ENCODE measurements at regions not wholly inside any gene's neighbourhood (a gene's known extent, or its start where the extent isn't known, plus 50 kb on each side); places are given as distances from the start of the nearest gene placed in this dataset.

GRCh38 chr3:187456250-187456649 lies 88.1 kb downstream of the RTP4 start:
- no peak overlapping the region for H2BK12ac ChIP-seq (ENCODE audit: low read length)
- no peak overlapping the region for H2BK15ac ChIP-seq (ENCODE audit: low read length)
- no peak overlapping the region for H4K91ac ChIP-seq (ENCODE audit: low read depth, low read length, poor library complexity)
- no peak overlapping the region for H2BK5ac ChIP-seq (ENCODE audit: low read length)
- H3K4me1 ChIP-seq (ENCODE audit: control insufficient read depth in 2 of 2, insufficient read depth in 1 of 2, low read depth in 1 of 2, low read length in 2 of 2): no peaks in the 10 kb centered on the region
- no peak overlapping the region for H3K4me2 ChIP-seq (ENCODE audit: insufficient read depth, low read length, poor library complexity, severe bottlenecking)
- no peak overlapping the region for H3K14ac ChIP-seq (ENCODE audit: low read length)
- no peak overlapping the region for H3K4me3 ChIP-seq (ENCODE audit: low read length in 2 of 2)
- no peak overlapping the region for H3K9ac ChIP-seq (ENCODE audit: low read depth, low read length, poor library complexity)
- no peak overlapping the region for H2BK120ac ChIP-seq (ENCODE audit: low read depth, low read length)
- no peaks in the 10 kb centered on the region for H3K36me3 ChIP-seq (replicated peaks in 1 of 2; ENCODE audit: control insufficient read depth in 2 of 2, insufficient read depth in 2 of 2, low read length in 2 of 2)
- H3K27ac ChIP-seq (replicated peaks; ENCODE audit: low read length): no peak overlapping the region
- no peak overlapping the region for H3K18ac ChIP-seq (ENCODE audit: low read length)
- no peak for DNase-seq (ENCODE audit: low spot score)
- H3K27me3 ChIP-seq (ENCODE audit: control insufficient read depth in 3 of 3, insufficient read depth in 3 of 3, low read depth in 1 of 3, low read length in 3 of 3): no peaks in the 10 kb centered on the region
- WGBS, 2 donors (ENCODE audit: extremely low coverage in 2 of 2, insufficient read length in 2 of 2, insufficient replicate concordance in 1 of 2): no CpG with 5 or more reads among the region's 1 CpG
- H3K4ac ChIP-seq (ENCODE audit: low read length): no peak overlapping the region
- H2AK5ac ChIP-seq (ENCODE audit: low read depth, low read length): no peak overlapping the region
- H2AFZ ChIP-seq (ENCODE audit: low read length): no peak overlapping the region
- H3K9me3 ChIP-seq (replicated peaks in 1 of 2; ENCODE audit: control insufficient read depth in 2 of 2, insufficient read depth in 1 of 2, low read depth in 1 of 2, low read length in 2 of 2): no peaks in the 10 kb centered on the region
- H3K23ac ChIP-seq (ENCODE audit: low read depth, low read length, poor library complexity): no peak overlapping the region
- no peaks in the 10 kb centered on the region for H3K79me1 ChIP-seq (ENCODE audit: low read depth, low read length)
- no peak overlapping the region for H4K8ac ChIP-seq (ENCODE audit: low read depth, low read length)

GRCh38 chr3:187454085-187454815 lies 86.1 kb downstream of the RTP4 start:
- no peak overlapping the region for H2BK5ac ChIP-seq (ENCODE audit: low read length)
- no peak overlapping the region for H3K4me2 ChIP-seq (ENCODE audit: insufficient read depth, low read length, poor library complexity, severe bottlenecking)
- no peak overlapping the region for H2AK5ac ChIP-seq (ENCODE audit: low read depth, low read length)
- H3K27me3 ChIP-seq (ENCODE audit: control insufficient read depth in 3 of 3, insufficient read depth in 3 of 3, low read depth in 1 of 3, low read length in 3 of 3): no peaks in the 10 kb centered on the region
- H2AFZ ChIP-seq (ENCODE audit: low read length): no peak overlapping the region
- no peak for DNase-seq (ENCODE audit: low spot score)
- WGBS, 2 donors (ENCODE audit: extremely low coverage in 2 of 2, insufficient read length in 2 of 2, insufficient replicate concordance in 1 of 2): no CpG with 5 or more reads among the region's 6 CpGs
- H3K27ac ChIP-seq (replicated peaks; ENCODE audit: low read length): no peak overlapping the region
- H3K9me3 ChIP-seq (replicated peaks in 1 of 2; ENCODE audit: control insufficient read depth in 2 of 2, insufficient read depth in 1 of 2, low read depth in 1 of 2, low read length in 2 of 2): no peaks in the 10 kb centered on the region
- no peak overlapping the region for H3K4ac ChIP-seq (ENCODE audit: low read length)
- H2BK120ac ChIP-seq (ENCODE audit: low read depth, low read length): no peak overlapping the region
- H4K91ac ChIP-seq (ENCODE audit: low read depth, low read length, poor library complexity): no peak overlapping the region
- H3K79me1 ChIP-seq (ENCODE audit: low read depth, low read length): no peaks in the 10 kb centered on the region
- no peak overlapping the region for H2BK15ac ChIP-seq (ENCODE audit: low read length)
- H2BK12ac ChIP-seq (ENCODE audit: low read length): no peak overlapping the region
- no peak overlapping the region for H4K8ac ChIP-seq (ENCODE audit: low read depth, low read length)
- peaks cover 0 to 2% of the 10 kb centered on the region in 2 donors for H3K4me1 ChIP-seq (ENCODE audit: control insufficient read depth in 2 of 2, insufficient read depth in 1 of 2, low read depth in 1 of 2, low read length in 2 of 2)
- no peaks in the 10 kb centered on the region for H3K36me3 ChIP-seq (replicated peaks in 1 of 2; ENCODE audit: control insufficient read depth in 2 of 2, insufficient read depth in 2 of 2, low read length in 2 of 2)
- H3K23ac ChIP-seq (ENCODE audit: low read depth, low read length, poor library complexity): no peak overlapping the region
- H3K9ac ChIP-seq (ENCODE audit: low read depth, low read length, poor library complexity): no peak overlapping the region
- no peak overlapping the region for H3K18ac ChIP-seq (ENCODE audit: low read length)
- H3K4me3 ChIP-seq (ENCODE audit: low read length in 2 of 2): no peak overlapping the region
- no peak overlapping the region for H3K14ac ChIP-seq (ENCODE audit: low read length)

- Histone ChIP-seq H4K8ac (ENCODE audit: low read depth, low read length) (no peak overlapping the region), H3K4me2 (ENCODE audit: insufficient read depth, low read length, poor library complexity, severe bottlenecking) (no peak overlapping the region), H3K9me3 (replicated peaks in 1 of 2; ENCODE audit: control insufficient read depth in 2 of 2, insufficient read depth in 1 of 2, low read depth in 1 of 2, low read length in 2 of 2) (no peaks in the 10 kb centered on the region), H3K36me3 (replicated peaks in 1 of 2; ENCODE audit: control insufficient read depth in 2 of 2, insufficient read depth in 2 of 2, low read length in 2 of 2) (no peaks in the 10 kb centered on the region), H3K9ac (ENCODE audit: low read depth, low read length, poor library complexity) (no peak overlapping the region), H2BK15ac (ENCODE audit: low read length) (no peak overlapping the region), H3K27ac (replicated peaks; ENCODE audit: low read length) (no peak overlapping the region), H3K4me3 (ENCODE audit: low read length in 2 of 2) (no peak overlapping the region), H2BK120ac (ENCODE audit: low read depth, low read length) (no peak overlapping the region), H3K23ac (ENCODE audit: low read depth, low read length, poor library complexity) (no peak overlapping the region), H2AFZ (ENCODE audit: low read length) (peak overlapping the region; percentile 32), H3K14ac (ENCODE audit: low read length) (no peak overlapping the region), H3K79me1 (ENCODE audit: low read depth, low read length) (no peaks in the 10 kb centered on the region), H3K18ac (ENCODE audit: low read length) (no peak overlapping the region), H2BK12ac (ENCODE audit: low read length) (no peak overlapping the region), H3K4me1 (ENCODE audit: control insufficient read depth in 2 of 2, insufficient read depth in 1 of 2, low read depth in 1 of 2, low read length in 2 of 2) (peaks cover 0 to 2% of the 10 kb centered on the region in 2 donors), H2AK5ac (ENCODE audit: low read depth, low read length) (no peak overlapping the region), H2BK5ac (ENCODE audit: low read length) (no peak overlapping the region), H4K91ac (ENCODE audit: low read depth, low read length, poor library complexity) (no peak overlapping the region), H3K4ac (ENCODE audit: low read length) (no peak overlapping the region), H3K27me3 (ENCODE audit: control insufficient read depth in 3 of 3, insufficient read depth in 3 of 3, low read depth in 1 of 3, low read length in 3 of 3) (no peaks in the 10 kb centered on the region)
- DNase-seq (ENCODE audit: low spot score): no peak
- no CpG with 5 or more reads among the region's 7 CpGs for WGBS, 2 donors (ENCODE audit: extremely low coverage in 2 of 2, insufficient read length in 2 of 2, insufficient replicate concordance in 1 of 2)
Measured at GRCh38 chr3:187450431-187451190, 82.4 kb downstream of the RTP4 start.

- no peak overlapping the region for H2BK120ac ChIP-seq (ENCODE audit: low read depth, low read length)
- no peak overlapping the region for H3K18ac ChIP-seq (ENCODE audit: low read length)
- H3K14ac ChIP-seq (ENCODE audit: low read length): no peak overlapping the region
- no peak overlapping the region for H3K4me3 ChIP-seq (ENCODE audit: low read length in 2 of 2)
- H4K8ac ChIP-seq (ENCODE audit: low read depth, low read length): no peak overlapping the region
- H3K79me1 ChIP-seq (ENCODE audit: low read depth, low read length): no peaks in the 10 kb centered on the region
- H2AFZ ChIP-seq (ENCODE audit: low read length): no peak overlapping the region
- peaks cover 0 to 4% of the 10 kb centered on the region in 2 donors for H3K4me1 ChIP-seq (ENCODE audit: control insufficient read depth in 2 of 2, insufficient read depth in 1 of 2, low read depth in 1 of 2, low read length in 2 of 2)
- H3K9ac ChIP-seq (ENCODE audit: low read depth, low read length, poor library complexity): no peak overlapping the region
- H3K27ac ChIP-seq (replicated peaks; ENCODE audit: low read length): no peak overlapping the region
- no peak overlapping the region for H4K91ac ChIP-seq (ENCODE audit: low read depth, low read length, poor library complexity)
- no peak for DNase-seq (ENCODE audit: low spot score)
- H3K23ac ChIP-seq (ENCODE audit: low read depth, low read length, poor library complexity): no peak overlapping the region
- H2AK5ac ChIP-seq (ENCODE audit: low read depth, low read length): no peak overlapping the region
- H2BK12ac ChIP-seq (ENCODE audit: low read length): no peak overlapping the region
- H3K9me3 ChIP-seq (replicated peaks in 1 of 2; ENCODE audit: control insufficient read depth in 2 of 2, insufficient read depth in 1 of 2, low read depth in 1 of 2, low read length in 2 of 2): no peaks in the 10 kb centered on the region
- no peaks in the 10 kb centered on the region for H3K36me3 ChIP-seq (replicated peaks in 1 of 2; ENCODE audit: control insufficient read depth in 2 of 2, insufficient read depth in 2 of 2, low read length in 2 of 2)
- H3K27me3 ChIP-seq (ENCODE audit: control insufficient read depth in 3 of 3, insufficient read depth in 3 of 3, low read depth in 1 of 3, low read length in 3 of 3): no peaks in the 10 kb centered on the region
- H3K4me2 ChIP-seq (ENCODE audit: insufficient read depth, low read length, poor library complexity, severe bottlenecking): no peak overlapping the region
- no peak overlapping the region for H2BK15ac ChIP-seq (ENCODE audit: low read length)
- H3K4ac ChIP-seq (ENCODE audit: low read length): no peak overlapping the region
- no CpG with 5 or more reads among the region's 1 CpG for WGBS, 2 donors (ENCODE audit: extremely low coverage in 2 of 2, insufficient read length in 2 of 2, insufficient replicate concordance in 1 of 2)
- H2BK5ac ChIP-seq (ENCODE audit: low read length): no peak overlapping the region
Measured at GRCh38 chr3:187448674-187449073, 80.5 kb downstream of the RTP4 start.

All from neuronal stem cell (in vitro differentiated cells).